Hematopoietic multipotent progenitor cell treated with erythropoietin and hydrocortisone succinate and interleukin-3 and kit ligand, for 17 days (in vitro differentiated cells): ENCODE measurements at regions not wholly inside any gene's neighbourhood (a gene's known extent, or its start where the extent isn't known, plus 50 kb on each side); places are given as distances from the start of the nearest gene placed in this dataset.
"Not testable (repeated sequence)": the region's sequence is repeated elsewhere in the genome, so short reads cannot be mapped to it uniquely, and the experiment has no call there.

Source experiments
- DNase-seq: peaks from one replicate; pipeline ENCODE4 v3.0.0-alpha.2; 2015; ENCODE audit warnings: low spot score

DNA sequence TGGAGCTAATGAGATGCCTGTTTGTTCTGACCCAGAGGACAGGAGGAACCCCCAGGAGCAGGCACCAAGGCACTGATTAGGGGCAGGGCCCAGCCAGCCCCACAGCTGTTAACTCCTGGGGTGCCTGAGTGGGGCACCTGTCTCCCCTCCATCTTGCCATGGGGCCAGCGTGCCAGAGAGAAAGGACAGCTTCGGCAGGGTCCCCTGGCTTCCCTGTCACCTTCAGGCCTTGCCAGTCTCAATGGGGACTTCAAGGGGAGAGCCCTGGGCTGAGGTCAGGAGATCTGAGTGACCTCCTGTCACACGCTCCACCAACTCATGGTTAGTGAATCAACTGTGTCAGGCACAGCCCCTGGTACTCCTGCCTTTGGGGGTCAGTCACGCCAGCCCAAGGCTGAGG, 152.7 kb upstream of the MVB12B start:
- no peak for DNase-seq

DNA sequence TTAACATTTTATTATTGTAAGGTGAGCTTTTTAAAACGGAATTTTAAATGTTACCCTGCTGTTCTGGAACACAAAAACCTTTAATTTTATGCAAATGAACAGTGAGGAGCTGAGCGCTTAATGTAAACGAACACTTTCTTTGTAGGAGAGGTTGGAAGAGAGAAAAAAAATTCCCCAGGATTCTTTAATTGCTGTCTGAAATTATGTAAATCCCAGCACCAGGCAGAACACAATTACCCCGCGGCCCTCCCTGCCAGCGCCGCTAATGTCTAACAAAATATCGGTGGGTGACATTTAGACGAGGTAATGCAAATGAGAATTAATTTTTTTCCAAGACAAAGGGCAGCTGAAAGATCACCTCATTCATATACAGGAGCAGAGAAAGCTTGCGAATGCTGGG, 143.4 kb upstream of the MVB12B start:
- no peak for DNase-seq

DNA sequence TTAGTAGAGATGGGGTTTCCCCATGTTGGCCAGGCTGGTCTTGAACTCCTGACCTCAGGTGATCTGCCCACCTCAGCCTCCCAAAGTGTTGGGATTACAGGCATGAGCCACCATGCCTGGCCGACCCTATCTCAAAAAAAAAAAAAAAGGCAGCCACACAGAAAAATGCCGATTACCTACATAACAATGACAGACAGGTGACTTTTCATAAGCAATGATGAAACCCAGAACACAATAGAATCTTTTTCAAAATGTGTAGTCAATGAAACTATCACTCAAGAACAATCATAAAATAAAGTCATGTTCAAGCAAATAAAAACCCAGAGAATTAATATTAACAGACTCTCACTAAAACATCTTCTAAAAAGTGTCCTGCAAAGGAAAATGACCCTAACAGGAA, 135.6 kb upstream of the MVB12B start:
- not testable (repeated sequence) for DNase-seq

DNA sequence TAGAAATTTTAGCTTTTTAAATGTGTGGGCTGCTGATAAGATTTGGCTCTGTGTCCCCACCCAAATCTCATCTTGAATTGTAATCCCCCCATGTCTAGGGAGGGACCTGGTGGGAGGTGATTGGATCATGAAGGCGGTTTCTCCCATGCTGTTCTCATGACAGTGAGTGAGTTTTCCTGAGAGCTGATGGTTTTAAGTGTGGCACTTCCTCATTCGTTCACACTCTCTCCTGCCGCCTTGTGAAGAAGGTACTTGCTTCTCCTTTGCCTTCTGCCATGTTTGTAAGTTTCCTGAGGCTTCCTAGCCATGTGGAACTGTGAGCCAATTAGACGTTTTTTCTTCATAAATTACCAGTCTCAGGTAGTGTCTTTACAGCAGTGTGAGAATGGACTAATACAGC, 127.8 kb upstream of the MVB12B start:
- DNase-seq: no peak

DNA sequence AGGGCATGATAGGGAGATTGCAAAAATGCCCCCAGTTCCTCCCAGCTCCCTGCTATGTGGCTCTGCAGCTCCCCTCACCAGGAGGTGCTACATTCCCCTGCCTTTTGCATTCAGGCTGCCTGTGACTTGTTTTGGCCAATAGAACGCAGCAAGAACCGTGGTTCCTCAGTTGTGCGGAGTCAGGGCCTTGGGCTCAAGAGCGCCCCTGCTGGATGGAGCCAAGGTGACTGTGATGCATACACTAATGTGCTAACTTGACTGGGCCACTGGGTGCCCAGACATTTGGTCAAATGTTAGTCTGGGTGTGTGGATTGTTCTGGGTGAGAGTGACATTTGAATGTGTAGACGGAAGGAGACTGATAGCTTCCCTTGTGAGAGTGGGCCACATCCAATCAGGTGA, 123.3 kb upstream of the MVB12B start:
- DNase-seq: no peak

DNA sequence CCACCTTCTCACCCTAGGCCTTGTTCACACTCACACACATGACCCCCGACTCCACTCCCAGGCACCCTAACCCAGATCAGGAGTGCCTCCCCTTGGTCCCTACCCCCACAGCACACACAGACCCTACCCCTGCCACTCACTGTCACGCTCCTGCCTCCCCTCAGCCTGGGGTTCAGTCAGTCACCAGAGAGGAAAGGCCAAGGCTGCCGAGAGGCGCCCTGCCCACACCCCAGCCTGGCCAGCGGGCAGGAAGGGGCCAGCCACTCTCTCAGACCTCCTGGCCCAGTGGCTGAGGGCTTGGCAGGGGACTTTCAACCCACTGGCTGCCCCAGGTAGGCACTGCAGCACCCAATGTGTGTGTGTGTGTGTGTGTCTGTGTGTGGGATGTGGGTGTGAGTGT, 122.4 kb upstream of the MVB12B start:
- DNase-seq: no peak

DNA sequence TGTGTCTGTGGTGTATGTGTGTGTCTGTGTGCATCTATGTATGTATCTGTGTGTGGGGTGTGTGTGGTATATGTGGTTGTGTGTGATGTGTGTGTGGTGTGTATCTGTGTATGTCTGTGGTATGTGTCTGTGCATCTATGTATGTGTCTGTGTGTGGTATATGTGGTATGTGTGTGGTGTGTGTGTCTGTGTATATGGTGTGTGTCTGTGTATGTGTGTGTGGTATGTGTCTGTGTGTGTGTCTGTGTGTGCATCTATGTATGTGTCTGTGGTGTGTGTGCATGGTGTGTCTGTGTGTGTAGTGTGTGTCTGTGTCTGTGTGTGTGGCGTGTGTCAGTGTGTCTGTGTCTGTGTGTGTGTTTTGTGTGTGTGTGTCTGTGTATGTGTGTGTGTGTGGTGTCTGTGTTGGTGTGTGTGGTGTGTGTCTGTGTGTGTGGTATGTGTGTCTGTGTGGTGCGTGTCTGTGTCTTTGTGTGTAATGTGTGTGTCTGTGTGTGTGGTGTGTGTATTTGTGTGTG, 121.9 kb upstream of the MVB12B start:
- DNase-seq: no peak

DNA sequence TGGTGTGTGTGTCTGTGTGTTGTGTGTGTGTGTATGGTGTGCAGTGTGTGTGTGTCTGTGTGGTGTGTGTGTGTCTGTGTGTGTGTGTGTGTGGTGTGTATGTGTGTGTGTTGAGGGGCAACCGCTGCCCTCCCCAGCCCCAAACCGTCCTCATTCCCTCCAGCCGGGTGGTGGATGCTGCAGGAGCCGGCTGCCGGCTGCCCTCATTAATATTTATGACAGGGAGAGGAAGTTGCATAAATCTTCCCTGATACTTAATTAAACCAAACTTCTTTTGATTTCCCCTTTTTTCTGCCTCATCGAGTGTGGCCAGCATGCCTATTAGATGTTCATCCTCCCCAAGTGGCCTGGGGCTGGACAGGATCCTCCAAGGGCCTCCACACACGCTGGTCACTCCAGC, 121.4 kb upstream of the MVB12B start:
- no peak for DNase-seq

DNA sequence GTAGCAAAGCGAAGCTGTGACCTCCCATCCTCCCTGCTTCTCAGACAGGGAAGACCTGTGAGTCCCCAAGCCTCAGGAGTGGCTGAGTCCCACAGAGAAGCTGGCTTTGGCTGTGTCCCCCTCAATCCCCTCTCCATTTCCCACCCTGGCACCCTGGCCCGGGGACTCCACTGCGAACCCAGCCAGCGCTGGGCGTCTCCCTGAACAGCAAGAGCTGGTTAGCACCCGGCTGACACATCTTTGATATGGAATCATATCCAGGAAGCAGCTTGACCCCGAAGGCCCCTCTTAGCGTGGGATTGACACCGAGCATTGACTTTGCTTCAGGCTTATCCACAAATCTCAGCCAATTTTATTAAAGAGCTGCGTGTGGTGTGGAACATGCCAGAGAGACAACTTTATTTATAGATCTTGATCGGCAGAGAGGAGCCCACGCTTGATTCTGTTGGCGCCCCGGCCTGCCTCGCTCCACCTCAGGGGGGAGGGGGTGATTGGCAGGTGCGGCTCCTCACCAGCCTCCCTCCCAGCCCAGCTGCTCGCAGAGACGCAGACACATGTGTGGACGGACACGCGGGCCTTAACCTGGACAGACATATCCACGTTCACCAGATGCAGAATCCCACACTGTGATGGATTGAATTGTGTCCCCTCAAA, 120.7 kb upstream of the MVB12B start:
- DNase-seq: no peak

DNA sequence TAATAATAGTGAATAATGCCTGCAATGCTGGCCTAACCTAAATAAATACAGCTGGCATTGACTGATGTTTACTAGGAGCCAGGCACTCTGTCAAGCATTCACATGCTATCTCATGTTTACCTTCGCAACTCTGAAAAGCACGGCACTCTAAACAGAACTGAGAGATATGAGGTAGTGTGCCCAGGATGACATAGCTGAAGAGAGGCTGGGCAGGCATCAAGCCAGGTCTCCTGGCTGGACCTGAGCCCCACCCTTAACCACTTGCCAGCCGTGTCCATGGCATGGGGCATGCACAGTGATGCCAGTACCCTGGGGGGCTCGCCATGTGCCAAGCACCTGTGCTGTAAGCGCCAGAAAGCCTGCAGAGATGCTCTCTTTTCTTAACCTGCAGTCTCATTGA, 119.4 kb upstream of the MVB12B start:
- DNase-seq: no peak

DNA sequence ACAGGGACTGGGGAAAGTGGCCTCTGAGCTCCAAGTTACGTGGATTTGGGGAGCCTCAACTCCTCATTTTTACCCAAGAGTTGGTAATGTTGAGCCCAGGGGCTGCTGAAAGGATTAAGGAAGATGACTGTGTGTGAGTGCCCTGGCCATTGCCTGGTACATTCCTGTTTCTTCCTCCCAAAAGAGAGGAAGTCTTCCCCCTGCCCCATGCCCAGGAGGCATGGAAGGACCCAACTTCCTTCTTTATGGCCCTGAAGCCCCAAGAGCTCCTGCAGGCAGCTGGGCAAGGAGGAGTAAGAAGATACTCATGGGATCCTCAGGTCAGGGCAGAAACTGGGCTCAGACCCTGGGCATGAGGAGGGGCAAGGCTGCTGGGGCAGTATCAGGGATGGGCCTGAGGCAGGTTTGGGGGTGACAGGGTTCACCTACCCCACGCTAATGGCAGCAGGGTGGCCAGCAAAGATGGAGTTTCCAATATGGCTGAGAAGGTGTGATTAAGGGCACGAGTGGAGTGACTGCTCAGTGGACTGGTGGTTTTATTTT, 118.3 kb upstream of the MVB12B start:
- no peak for DNase-seq

DNA sequence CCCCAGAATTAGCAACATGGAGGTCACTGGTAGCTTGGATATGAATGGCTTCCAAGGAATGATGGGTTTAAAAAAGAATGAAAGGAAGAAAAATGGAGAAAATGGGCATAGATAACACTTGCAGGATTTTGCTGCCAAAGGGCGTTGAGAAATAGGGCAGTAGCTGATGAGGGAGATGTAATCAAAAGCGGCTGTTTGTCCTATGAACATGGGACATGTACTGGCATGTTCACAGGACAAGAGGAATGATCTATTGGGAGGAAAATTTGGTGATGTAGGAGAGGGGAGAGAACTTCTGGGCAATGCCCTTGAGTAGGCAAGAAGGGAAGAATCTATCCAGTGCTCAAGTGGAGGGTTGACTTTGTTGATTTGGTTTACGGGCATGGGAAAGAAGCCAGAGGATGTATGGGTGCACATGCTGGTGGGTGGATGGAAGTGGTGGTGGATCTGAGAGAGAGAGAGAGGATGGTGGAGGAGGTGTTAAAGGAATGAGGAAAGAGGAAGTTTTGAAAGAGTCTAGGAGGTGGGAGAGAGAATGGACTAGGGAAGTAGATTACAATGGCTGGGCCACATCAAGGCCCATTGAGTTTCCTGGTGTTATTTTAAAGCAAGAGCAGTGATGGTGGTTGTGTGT, 115.1 kb upstream of the MVB12B start:
- no peak for DNase-seq

DNA sequence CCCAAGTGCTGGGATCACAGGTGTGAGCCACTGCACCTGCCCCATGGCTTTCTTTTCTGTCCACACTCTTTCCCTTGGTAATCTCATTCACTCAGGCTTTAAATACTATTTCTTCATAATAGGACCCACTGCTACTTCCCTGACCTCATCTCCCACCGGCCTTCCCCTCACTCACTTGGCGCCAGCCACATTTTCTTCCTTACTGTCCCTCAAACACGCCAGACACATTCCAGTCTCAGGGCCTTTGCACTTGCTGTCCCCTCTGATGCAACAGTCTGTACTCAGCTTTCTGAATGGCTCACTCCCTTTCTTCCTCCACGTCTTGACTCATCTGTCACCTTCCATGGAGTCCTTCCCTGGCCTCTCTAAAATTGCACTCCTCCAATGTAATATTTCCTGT, 111.1 kb upstream of the MVB12B start:
- no peak for DNase-seq

DNA sequence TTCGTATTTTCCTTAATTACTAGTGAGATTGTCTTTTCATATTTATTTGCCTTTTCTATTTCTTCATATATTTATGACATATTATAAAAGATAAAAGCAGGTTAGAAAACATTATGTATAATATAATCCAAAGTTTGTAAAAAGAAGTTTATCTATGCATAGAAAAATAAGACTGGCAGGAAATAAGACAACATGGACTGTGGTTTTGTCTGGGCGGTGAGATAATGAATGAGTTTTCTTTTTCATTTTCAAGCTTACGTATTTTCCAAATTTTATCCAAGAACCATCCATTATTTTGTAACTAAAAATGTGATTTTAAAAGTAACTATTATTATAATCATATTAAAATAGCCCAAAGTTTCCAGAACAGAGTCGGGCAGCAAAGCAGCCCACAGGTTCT, 109.8 kb upstream of the MVB12B start:
- no peak for DNase-seq

DNA sequence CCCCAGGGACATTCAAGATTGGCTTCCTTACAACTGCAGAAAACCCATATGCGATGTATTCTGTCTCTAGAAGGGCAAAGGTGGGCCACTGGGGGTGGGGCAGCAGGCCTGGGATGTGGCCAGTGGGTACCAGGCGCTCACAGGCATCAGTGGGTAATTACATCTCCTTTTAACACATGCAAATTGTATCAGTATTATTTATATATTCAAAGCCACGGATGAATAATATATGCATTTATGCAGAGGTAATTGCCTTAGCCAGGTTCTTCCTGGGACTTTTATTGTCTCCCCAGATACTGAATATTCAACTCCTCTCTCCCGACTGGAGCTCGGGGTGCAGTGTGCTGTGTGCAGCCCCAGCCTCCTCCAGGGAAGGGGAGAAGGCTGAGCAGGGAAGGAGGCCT, 109.4 kb upstream of the MVB12B start:
- no peak for DNase-seq

DNA sequence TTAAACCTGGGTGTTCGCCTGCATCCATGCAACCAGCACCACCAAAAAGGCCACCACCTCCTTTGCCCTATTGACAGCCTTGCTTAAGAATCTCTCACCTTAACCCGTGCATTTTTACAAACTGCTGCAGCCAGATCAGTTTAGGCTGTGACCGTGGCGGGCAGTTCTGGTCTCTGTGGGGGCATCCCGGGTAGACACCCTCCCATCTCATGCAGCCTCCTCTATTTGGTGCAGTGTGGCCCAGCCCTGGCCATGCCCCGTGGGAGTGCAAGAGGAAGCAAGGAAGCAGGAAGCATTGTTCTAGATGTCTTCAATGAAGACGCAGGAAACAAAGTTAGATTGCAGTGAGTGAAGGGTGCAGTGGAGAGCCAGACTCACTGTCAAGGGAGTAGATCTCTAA, 108.8 kb upstream of the MVB12B start:
- no peak for DNase-seq

DNA sequence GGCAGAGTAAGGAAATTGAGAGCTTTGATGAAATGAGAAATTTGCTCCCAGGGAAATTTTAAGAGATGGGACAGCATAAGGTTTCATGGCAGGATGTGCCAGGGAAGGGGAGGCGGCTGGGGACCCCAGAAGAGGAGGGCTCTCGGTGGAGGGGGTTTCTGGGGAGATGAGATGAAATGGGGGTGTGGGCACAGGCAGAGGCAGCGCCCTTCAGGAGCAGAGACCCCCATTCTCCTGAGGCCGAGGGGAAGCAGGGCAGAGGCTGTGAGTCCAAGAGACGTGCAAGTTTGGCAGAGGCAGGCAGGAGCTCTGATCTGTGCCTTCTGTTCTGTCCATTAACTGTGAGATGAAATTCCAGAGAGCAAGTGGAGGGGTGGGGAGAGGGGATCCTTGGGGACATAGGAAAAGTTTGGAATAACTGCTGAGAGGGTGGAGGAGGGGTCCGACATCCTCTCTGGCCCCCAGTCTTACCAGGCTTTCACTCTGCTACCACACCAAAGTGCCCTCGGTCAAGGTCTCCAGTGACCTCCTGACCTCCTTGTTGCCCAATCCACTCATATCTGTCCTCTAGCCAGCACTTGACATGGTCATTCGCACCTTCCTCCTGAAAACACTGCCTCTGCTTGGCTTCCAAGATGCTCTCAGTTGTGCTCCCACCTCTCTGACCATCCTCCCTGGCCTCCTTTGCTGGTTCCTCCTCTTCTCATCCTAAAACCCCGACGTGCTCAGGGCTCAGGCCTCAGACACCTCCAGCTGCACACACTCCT, 108.1 kb upstream of the MVB12B start:
- DNase-seq: no peak

DNA sequence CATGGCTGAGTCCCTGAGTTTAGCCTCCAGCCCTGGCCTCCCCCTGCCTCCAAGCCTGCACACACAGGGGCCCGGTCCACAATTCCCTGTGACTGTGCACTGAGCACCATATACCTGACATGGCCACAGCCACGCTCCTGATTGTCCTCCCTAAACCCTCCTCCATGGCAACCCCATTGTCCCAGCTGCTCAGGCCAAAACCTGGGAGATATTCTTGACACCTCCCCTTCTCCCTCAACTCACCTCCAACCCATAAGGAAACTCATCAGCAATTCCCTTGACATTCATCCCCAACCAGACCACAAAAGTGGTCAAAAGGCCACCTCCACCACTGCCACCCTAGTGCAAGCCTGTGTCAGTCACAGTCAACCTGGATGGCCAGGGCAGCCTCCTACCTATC, 107.5 kb upstream of the MVB12B start:
- DNase-seq: no peak

DNA sequence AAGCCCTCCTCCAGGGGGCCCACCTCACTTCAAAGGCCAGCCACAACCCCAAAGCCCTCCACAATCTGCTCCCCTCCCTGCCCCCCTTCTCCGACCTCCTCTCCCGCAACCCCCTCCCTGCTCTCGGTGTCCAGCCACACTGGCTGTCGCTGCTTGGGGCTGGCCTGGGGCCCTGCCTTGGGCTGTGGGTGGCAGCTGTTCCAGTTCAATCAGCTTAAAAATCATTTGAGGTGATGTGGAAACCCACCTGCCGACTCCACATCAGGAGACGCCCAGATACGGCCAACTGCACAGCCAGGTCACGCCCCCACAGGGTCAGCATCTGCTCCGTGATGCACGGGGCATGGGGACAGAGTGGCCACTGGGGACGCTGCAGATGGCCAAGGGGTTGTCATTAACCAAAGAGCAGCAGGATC, 107.0 kb upstream of the MVB12B start:
- DNase-seq: no peak

DNA sequence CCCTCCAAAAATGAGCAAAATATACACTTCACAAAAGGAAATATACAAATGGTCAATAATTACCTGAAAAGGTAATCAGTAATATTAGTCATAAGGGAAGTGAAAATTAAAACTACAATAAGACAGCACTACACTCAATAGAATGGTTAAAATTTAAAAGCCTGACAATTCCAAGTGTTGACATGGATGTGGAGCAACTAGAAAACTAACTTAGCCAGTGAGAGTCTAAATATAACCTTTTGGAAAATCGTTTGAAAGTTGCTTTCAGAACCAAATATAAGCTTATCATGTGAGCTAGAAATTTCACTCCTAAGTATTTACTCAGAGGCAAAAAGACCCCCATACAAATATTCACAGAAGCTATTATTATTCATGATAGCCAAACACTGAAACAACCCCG, 105.1 kb upstream of the MVB12B start:
- no peak for DNase-seq

DNA sequence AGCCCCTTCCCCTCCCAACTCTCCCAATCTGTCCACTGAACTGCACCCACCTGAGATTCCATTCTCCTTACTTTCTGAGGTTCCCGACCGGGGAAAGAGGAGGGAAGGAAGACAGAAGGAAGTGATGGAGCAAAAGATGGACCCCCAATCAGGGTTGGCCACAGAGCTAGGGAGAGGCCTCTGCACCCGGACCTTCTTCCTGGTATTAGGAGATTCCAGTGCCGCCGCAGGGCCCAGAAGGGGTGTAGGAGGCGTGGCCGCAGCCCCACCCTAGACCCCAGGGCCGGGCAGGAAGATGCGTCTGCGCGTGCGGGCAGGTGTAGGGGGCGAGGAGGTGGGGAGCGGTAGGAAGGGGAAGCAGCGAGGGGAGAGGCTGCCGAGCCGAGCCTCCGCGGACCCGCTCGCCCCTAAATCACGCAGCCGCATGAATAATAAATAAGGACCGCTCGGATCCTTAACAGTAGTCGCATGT, 104.2 kb upstream of the MVB12B start:
- DNase-seq: no peak

DNA sequence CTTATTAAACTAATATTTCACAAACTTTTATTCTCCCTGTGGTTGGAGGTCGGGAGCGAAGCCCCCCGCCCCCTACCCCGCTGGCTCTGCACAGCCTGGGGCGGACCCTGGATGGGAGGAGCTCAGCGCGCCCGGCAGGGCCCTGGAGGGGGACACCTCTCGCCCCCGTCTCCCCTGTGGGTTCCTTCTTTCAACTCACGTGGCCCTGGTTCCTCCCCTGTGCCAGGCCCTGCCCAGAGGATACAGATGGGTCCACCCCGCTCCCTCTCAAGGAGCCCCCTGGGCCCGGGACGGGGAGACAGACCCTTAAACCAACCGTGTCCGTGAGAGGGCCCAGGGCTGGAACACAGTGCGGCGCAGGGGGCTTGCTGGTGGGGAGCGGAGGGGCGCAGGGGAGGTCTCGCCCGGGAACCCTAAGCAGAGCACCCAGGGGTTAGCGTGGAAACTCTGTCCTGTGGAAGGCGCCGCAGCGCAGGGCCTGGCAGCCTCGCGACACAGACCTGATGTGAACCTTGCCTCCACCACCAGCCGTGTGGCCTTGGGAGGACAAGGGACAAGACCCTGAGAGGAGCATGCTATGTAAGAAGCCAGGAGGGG, 103.7 kb upstream of the MVB12B start:
- no peak for DNase-seq
